Spinal cord (tissue), 9 donors: ENCODE measurements at regions not wholly inside any gene's neighbourhood (a gene's known extent, or its start where the extent isn't known, plus 50 kb on each side); places are given as distances from the start of the nearest gene placed in this dataset.

Experiments used
- DNase-seq, 6 donors: peaks; one replicate each; pipeline versions ENCODE4 v3.0.0 to v3.0.0-alpha.2; 2013 to 2015; ENCODE audit warnings: low spot score in 6 of 6, low read depth in 4 of 6
- H3K27ac ChIP-seq: one replicate; pipeline ENCODE4 v1.5.1; 2013; ENCODE audit warnings: low read depth, low read length, control low read depth
- H3K27me3 ChIP-seq: one replicate; pipeline ENCODE4 v1.6.1; 2013; ENCODE audit warnings: low read length; ENCODE audit not compliant: control insufficient read depth, insufficient read depth
- H3K36me3 ChIP-seq: one replicate; pipeline ENCODE4 v1.6.1; 2013; ENCODE audit warnings: low read length; ENCODE audit not compliant: control insufficient read depth, insufficient read depth
- H3K4me1 ChIP-seq: one replicate; pipeline ENCODE4 v1.6.1; 2013; ENCODE audit warnings: low read length; ENCODE audit not compliant: control insufficient read depth, insufficient read depth
- H3K4me3 ChIP-seq: one replicate; pipeline ENCODE4 v1.5.1; 2013; ENCODE audit warnings: low read depth, low read length, control low read depth
- H3K9me3 ChIP-seq: one replicate; pipeline ENCODE4 v1.6.1; 2013; ENCODE audit warnings: low read length; ENCODE audit not compliant: control insufficient read depth, insufficient read depth
- WGBS: methylation state at CpG from one replicate; pipeline ENCODE4 v1.1.5; 2013; ENCODE audit warnings: missing lambda C conversion rate; ENCODE audit not compliant: insufficient coverage; 5-methylcytosine and 5-hydroxymethylcytosine counted together
- donor health status: healthy.

DNA sequence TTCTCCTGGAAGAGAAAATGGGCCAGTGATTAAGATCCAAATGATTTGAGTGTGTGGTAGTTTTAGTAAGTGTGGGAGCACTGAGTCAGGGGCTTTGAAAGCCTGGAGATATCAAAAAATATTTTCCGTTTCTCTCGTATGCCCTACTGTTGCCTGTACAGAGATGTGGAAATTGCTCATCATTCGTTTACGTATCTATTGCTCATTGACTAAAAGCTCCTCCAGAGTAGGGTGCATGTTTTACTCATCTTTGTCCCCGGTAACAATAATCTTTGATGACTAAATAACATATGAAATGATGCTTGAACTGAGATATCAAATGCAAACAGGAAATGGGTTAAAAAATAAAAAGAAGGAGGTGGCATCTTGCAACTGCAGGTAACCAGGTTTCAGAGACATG, 114.2 kb upstream of the FST start:
- Histone ChIP-seq H3K27ac (no peak overlapping the region), H3K27me3 (no peaks in the 10 kb centered on the region), H3K36me3 (no peaks in the 10 kb centered on the region), H3K4me3 (no peak overlapping the region), H3K9me3 (no peaks in the 10 kb centered on the region), H3K4me1 (no peaks in the 10 kb centered on the region)
- no peak for DNase-seq
- WGBS, result 100% methylated on average over 3 of the region's 5 CpGs

DNA sequence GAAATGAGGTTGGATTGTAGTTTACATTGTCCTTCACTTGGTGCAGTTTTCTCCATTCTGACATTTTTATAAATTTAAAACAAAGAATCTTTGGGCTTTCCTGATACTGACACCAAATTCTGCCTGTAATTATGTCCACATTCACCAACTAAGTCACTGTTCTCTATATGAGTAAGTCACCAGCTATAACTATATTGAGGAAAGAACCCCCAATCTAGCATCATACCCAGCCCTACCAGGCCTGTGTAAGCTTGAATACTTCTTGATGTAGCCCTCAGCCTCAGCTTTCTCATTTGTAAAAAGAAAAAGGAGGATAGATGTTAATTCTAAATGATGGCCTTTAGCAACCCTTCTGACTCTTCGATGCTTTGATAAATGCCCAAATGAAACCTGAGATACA, 112.7 kb upstream of the FST start:
- H3K27ac ChIP-seq, result no peak overlapping the region
- DNase-seq, result no peak
- no peaks in the 10 kb centered on the region for H3K27me3 ChIP-seq
- no peaks in the 10 kb centered on the region for H3K4me1 ChIP-seq
- H3K4me3 ChIP-seq, result no peak overlapping the region
- no peaks in the 10 kb centered on the region for H3K9me3 ChIP-seq
- H3K36me3 ChIP-seq, result no peaks in the 10 kb centered on the region
- 80% methylated on average over 1 of the region's 1 CpG for WGBS

DNA sequence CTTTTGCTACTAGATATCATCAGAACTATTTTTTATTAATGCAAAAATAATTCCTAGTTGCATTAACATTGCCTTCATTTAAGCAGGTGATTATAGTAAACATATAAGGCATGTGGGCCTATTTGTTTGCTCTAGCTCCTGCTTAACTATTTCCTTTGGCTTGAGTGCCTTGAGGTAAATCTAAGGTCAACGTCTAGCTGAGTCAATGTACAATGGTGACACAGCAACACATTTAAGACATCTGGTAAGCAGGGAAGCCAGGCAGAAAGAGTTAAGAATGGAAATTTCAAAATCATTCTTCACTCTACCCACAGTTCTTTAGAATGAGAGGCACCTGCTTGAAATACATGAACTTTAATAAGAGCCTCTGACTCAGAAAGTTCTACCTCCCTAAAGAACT, 111.9 kb upstream of the FST start:
- Histone ChIP-seq H3K36me3 (no peaks in the 10 kb centered on the region), H3K4me3 (no peak overlapping the region), H3K27me3 (no peaks in the 10 kb centered on the region), H3K4me1 (no peaks in the 10 kb centered on the region), H3K27ac (no peak overlapping the region), H3K9me3 (no peaks in the 10 kb centered on the region)
- WGBS, result no CpG with 5 or more reads among the region's 1 CpG
- no peak for DNase-seq

DNA sequence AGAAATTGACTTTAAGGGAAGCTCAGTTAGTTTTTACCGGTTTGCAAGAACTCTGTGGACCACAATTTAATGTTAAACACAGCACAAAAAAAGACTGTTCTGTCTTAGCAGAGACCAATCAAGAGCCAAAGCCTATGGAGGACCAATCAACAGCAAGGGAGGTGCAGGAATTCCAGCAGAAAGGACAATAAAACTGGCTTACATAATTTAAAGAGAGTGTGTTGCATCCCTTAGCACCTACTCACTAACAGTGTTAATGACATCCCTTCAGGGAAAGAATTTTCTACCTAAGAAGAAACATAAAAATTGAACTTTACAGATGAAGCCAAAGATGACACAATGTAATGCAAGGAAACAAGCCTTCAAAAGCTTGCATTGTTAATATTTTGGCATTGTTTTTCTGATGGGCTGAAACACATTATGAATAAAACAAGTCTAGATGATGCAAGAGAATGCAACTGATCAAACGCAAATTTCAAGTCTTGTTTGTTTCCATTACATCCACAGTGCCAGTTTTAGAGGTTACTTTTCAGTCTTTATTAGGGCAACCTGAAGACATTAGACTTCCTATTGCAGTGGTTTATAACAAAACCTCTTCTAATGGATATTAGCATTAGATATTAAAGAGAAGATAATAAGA, 111.3 kb upstream of the FST start:
- H3K4me1 ChIP-seq, result no peaks in the 10 kb centered on the region
- no peak for DNase-seq
- H3K36me3 ChIP-seq, result no peaks in the 10 kb centered on the region
- no peaks in the 10 kb centered on the region for H3K27me3 ChIP-seq
- H3K4me3 ChIP-seq, result no peak overlapping the region
- no peak overlapping the region for H3K27ac ChIP-seq
- H3K9me3 ChIP-seq, result no peaks in the 10 kb centered on the region
- no CpG with 5 or more reads among the region's 2 CpGs for WGBS

DNA sequence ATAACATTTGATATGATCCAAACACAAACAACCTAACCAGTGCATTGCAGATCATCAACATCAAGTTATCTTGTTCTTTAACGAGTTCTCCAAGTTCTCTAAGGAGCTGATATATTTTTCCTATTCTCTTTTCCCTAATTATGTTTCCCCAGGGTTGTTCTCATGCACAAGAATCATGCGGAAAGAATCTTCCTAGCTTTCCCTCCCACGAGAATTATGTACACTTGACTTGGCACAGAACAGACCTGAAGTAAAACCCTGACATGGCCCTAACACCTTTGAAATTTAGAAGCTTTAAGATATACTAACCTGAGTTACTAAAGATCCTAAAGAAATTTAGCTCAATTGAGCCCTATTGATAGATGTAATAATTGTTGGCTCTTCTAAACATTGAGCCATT, 110.7 kb upstream of the FST start:
- no peaks in the 10 kb centered on the region for H3K36me3 ChIP-seq
- no peak overlapping the region for H3K27ac ChIP-seq
- 86% methylated on average over 1 of the region's 3 CpGs for WGBS
- no peaks in the 10 kb centered on the region for H3K27me3 ChIP-seq
- DNase-seq, result no peak
- no peaks in the 10 kb centered on the region for H3K9me3 ChIP-seq
- no peaks in the 10 kb centered on the region for H3K4me1 ChIP-seq
- no peak overlapping the region for H3K4me3 ChIP-seq

DNA sequence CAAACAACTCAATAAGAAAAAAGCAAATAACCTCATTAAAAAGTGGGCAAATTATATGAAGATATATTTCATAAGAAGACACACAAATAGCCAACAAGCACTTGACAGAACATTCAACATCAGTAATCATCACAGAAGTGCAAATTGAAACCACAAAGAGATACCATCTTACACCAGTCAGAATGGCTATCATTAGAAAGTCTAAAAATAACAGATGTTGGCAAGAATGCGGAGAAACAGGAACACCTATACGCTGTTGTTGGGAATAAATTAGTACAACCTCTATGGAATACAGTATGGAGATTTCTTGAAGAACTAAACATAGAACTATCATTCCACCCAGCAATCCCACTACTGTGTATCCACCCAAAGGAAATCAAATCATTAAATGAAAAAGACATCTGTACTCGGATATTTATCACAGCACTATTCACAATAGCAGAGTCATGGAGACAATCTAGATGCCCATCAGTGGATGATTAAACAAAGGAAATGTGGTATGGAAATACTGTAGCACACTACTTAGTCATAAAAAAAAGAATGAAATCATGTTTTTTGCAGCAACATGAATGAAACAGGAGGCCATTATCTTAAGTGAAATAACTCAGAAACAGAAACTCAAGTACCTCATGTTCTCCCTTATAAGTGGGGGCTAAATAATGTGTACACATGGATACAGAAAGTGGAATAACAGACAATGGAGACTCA, 106.8 kb upstream of the FST start:
- no peak for DNase-seq
- WGBS, result no CpG with 5 or more reads among the region's 3 CpGs
- Histone ChIP-seq H3K4me3 (no peak overlapping the region), H3K36me3 (no peaks in the 10 kb centered on the region), H3K9me3 (no peaks in the 10 kb centered on the region), H3K4me1 (no peaks in the 10 kb centered on the region), H3K27me3 (no peaks in the 10 kb centered on the region), H3K27ac (no peak overlapping the region)

DNA sequence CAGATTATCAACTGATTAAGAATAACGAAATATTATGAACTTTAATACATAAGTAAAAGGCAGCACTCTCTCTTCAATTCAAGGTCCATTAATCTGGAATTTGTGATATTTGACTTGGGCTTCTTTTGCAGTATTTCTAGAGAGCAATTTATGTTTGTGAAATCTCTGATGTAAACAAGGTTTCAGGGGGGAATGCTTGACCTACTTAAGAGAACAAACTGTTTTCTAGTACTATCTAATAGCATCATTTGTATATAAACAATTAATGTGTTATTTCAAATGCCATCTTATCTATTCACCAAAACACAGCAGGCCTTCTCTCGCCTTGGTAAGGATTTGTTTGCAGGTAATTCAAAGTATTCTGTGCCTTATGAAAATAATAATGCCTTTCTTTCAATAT, 103.6 kb upstream of the FST start:
- Histone ChIP-seq H3K4me3 (no peak overlapping the region), H3K27me3 (no peaks in the 10 kb centered on the region), H3K27ac (no peak overlapping the region), H3K36me3 (no peaks in the 10 kb centered on the region), H3K9me3 (no peaks in the 10 kb centered on the region), H3K4me1 (no peaks in the 10 kb centered on the region)
- WGBS, result no CpG with 5 or more reads among the region's 2 CpGs
- DNase-seq, result no peak

DNA sequence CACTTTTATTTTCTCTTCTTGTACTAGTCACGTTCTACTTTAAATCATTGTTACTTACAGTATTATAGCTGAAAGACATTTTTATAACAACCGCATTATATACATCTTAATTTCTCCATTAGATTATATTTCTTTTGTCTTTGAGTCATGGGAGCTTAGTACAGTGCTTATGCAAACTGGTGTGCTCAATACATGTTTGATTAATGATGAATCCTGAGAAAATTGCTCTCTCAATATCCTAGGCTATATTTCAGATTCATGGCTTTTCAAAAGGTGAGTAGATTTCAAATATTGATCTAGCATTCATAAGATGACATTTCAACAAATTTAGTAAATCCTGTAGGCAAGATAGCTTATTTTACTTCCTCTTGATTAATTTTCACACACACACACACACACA, 102.2 kb upstream of the FST start:
- H3K36me3 ChIP-seq, result no peaks in the 10 kb centered on the region
- no peaks in the 10 kb centered on the region for H3K27me3 ChIP-seq
- H3K27ac ChIP-seq, result no peak overlapping the region
- peak in 1 of 6 donors; percentile 3 for DNase-seq
- H3K4me3 ChIP-seq, result no peak overlapping the region
- H3K9me3 ChIP-seq, result no peaks in the 10 kb centered on the region
- no peaks in the 10 kb centered on the region for H3K4me1 ChIP-seq
- no CpG with 5 or more reads among the region's 2 CpGs for WGBS

DNA sequence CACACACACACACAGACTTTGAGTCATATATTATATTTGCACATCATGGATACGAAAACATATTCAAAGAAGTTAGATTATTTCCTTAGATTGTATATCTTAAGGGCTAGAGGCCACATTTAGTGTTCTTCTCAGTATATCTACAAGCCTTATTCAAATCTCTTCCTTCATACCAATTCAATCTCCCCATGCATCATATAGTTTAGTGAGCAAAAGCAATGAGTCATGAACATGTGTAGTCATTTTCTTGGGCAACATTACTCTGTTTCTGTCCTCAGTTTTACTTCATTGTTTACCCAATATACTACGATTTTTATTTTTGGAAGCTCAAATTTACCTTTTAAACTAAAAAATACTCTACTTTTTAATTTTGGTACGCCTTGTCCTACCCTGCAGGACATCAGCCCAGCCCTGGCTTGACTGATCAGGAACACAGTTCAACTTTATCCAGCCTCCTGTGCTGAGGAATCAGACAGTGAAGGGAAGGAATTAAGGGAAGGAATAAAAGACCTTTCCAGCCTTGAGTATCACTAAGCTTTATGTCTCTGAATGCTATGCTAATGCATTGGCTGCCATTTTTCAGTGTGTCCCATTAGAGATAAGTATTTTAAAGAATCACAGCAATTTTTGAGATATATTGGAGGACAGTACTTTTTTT, 101.7 kb upstream of the FST start:
- no peak for DNase-seq
- Histone ChIP-seq H3K4me1 (no peaks in the 10 kb centered on the region), H3K9me3 (no peaks in the 10 kb centered on the region), H3K27ac (no peak overlapping the region), H3K27me3 (no peaks in the 10 kb centered on the region), H3K4me3 (no peak overlapping the region), H3K36me3 (no peaks in the 10 kb centered on the region)
- WGBS, result 90% methylated on average over 2 of the region's 3 CpGs

DNA sequence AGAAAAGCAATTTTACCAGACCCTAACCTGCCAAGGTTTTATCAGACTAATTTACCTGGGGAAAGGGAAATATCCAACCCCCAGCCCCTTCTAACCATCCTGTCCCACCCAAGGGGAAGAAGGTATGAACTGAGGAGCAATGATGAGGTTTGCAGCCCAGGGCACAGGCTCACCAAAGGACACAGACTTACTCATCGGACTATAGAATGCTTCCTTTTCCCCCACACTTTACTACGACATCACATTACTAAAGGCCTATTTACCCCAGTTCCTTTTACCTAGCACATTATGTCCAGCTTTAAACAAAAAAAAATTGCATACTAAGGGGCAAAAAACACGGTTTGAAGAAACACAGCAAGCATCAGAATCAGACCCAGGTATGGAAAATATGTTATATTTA, 94.1 kb upstream of the FST start:
- H3K27me3 ChIP-seq, result no peaks in the 10 kb centered on the region
- no peak overlapping the region for H3K27ac ChIP-seq
- H3K9me3 ChIP-seq, result peaks cover 2% of the 10 kb centered on the region
- H3K36me3 ChIP-seq, result no peaks in the 10 kb centered on the region
- H3K4me3 ChIP-seq, result no peak overlapping the region
- H3K4me1 ChIP-seq, result no peaks in the 10 kb centered on the region
- DNase-seq, result no peak
- WGBS, result no CpG with 5 or more reads among the region's 3 CpGs
